Neural cell (in vitro differentiated cells): ENCODE measurements at regions not wholly inside any gene's neighbourhood (a gene's known extent, or its start where the extent isn't known, plus 50 kb on each side); places are given as distances from the start of the nearest gene placed in this dataset.

Experiments
- H2AFZ ChIP-seq: fragments of 200-600, 300-800 bp; sonication (generic), shearing (Covaris generic); 2 replicates; pipeline ENCODE4 v1.6.0; 2014; ENCODE audit warnings: low read depth, mild to moderate bottlenecking, antibody characterized with exemption, low read length, moderate library complexity
- H3F3A ChIP-seq: fragments of 200-600 bp; shearing (Covaris generic); 2 replicates; pipeline ENCODE4 v1.6.1; 2016; ENCODE audit warnings: mild to moderate bottlenecking, moderate library complexity, mixed read lengths, antibody characterized with exemption, low read length; ENCODE audit not compliant: insufficient read depth, poor library complexity, severe bottlenecking
- H3K27ac ChIP-seq: fragments of 200-600, 300-800 bp; sonication (generic), shearing (Covaris generic); 2 replicates; pipeline ENCODE4 v1.5.1; 2014; ENCODE audit warnings: mild to moderate bottlenecking, low read length, moderate library complexity
- H3K27me3 ChIP-seq: fragments of 300-800, 200-600 bp; sonication (generic), shearing (Covaris generic); 2 replicates; pipeline ENCODE4 v1.6.0; 2014; ENCODE audit warnings: mild to moderate bottlenecking, low read depth, low read length, moderate library complexity; ENCODE audit not compliant: insufficient read depth
- H3K36me3 ChIP-seq: fragments of 300-800, 200-600 bp; sonication (generic), shearing (Covaris generic); 2 replicates; pipeline ENCODE4 v1.5.1; 2014; ENCODE audit warnings: mild to moderate bottlenecking, antibody characterized with exemption, low read length, moderate library complexity; ENCODE audit not compliant: insufficient read depth
- H3K4me2 ChIP-seq: fragments of 300-800, 200-600 bp; sonication (generic), shearing (Covaris generic); 2 replicates; pipeline ENCODE4 v1.6.0; 2014; ENCODE audit warnings: mild to moderate bottlenecking, low read length
- H3K4me3 ChIP-seq: fragments of 300-800, 200-600 bp; sonication (generic), shearing (Covaris generic); 2 replicates; pipeline ENCODE4 v1.5.1; 2014; ENCODE audit warnings: mild to moderate bottlenecking, low read length, moderate library complexity
- H3K79me2 ChIP-seq: fragments of 200-600 bp; shearing (Covaris generic); replicated peaks from 2 replicates; pipeline ENCODE4 v1.6.0; 2014; ENCODE audit warnings: mild to moderate bottlenecking, low read length, moderate library complexity; ENCODE audit not compliant: insufficient read depth
- H3K9ac ChIP-seq: fragments of 300-800, 200-600 bp; sonication (generic), shearing (Covaris generic); 2 replicates; pipeline ENCODE4 v1.6.1; 2016; ENCODE audit warnings: mild to moderate bottlenecking, low read length, mixed read lengths
- H3K9me2 ChIP-seq: fragments of 200-600 bp; shearing (Covaris generic); 2 replicates; pipeline ENCODE4 v1.6.1; 2016; ENCODE audit warnings: mild to moderate bottlenecking, low read length, mixed read lengths; ENCODE audit not compliant: insufficient read depth
- H3K9me3 ChIP-seq: fragments of 200-600, 300-800 bp; sonication (generic), shearing (Covaris generic); 2 replicates; pipeline ENCODE4 v1.6.1; 2016; ENCODE audit warnings: mild to moderate bottlenecking, mixed run types, low read length, moderate library complexity, mixed read lengths
- H4K20me1 ChIP-seq: fragments of 200-600 bp; shearing (Covaris generic); 2 replicates; pipeline ENCODE4 v1.6.1; 2016; ENCODE audit warnings: mild to moderate bottlenecking, mixed run types; ENCODE audit not compliant: insufficient read depth
- CTCF ChIP-seq: fragments of 450-650 bp; IDR thresholded peaks from 2 replicates; pipeline ENCODE4 v1.5.1; 2014; ENCODE audit warnings: antibody characterized with exemption, mild to moderate bottlenecking, moderate library complexity; ENCODE audit not compliant: poor library complexity, severe bottlenecking
- EP300 ChIP-seq: fragments of 450-650 bp; conservative IDR thresholded peaks from 2 replicates; pipeline ENCODE4 v1.6.1; 2014; ENCODE audit warnings: antibody characterized with exemption, mild to moderate bottlenecking, moderate library complexity; ENCODE audit not compliant: poor library complexity, severe bottlenecking
- EZH2 ChIP-seq: fragments of 200-600, 300-800 bp; shearing (Covaris generic), sonication (generic); IDR thresholded peaks from 2 replicates; pipeline ENCODE4 v1.6.1; 2014; ENCODE audit warnings: antibody characterized with exemption, low read length, borderline replicate concordance, mild to moderate bottlenecking; ENCODE audit not compliant: insufficient read depth, poor library complexity, severe bottlenecking
- MXI1 ChIP-seq: fragments of 450-650 bp; conservative IDR thresholded peaks from 2 replicates; pipeline ENCODE4 v1.6.1; 2014; ENCODE audit warnings: antibody characterized with exemption, mild to moderate bottlenecking; ENCODE audit not compliant: poor library complexity, severe bottlenecking
- POLR2AphosphoS5 ChIP-seq: IDR thresholded peaks from 2 replicates; pipeline ENCODE4 v1.6.1; 2012
- RAD21 ChIP-seq: fragments of 450-650 bp; conservative IDR thresholded peaks from 2 replicates; pipeline ENCODE4 v1.6.1; 2014; ENCODE audit warnings: antibody characterized with exemption, mild to moderate bottlenecking, moderate library complexity
- REST ChIP-seq: IDR thresholded peaks from 2 replicates; pipeline ENCODE4 v1.6.1; 2012; ENCODE audit warnings: borderline replicate concordance
- SMC3 ChIP-seq: fragments of 450-650 bp; conservative IDR thresholded peaks from 2 replicates; pipeline ENCODE4 v1.6.1; 2014; ENCODE audit warnings: antibody characterized with exemption, mild to moderate bottlenecking, moderate library complexity; ENCODE audit not compliant: poor library complexity
- TAF1 ChIP-seq: IDR thresholded peaks from 2 replicates; pipeline ENCODE4 v1.6.1; 2012; ENCODE audit warnings: low read depth

DNA sequence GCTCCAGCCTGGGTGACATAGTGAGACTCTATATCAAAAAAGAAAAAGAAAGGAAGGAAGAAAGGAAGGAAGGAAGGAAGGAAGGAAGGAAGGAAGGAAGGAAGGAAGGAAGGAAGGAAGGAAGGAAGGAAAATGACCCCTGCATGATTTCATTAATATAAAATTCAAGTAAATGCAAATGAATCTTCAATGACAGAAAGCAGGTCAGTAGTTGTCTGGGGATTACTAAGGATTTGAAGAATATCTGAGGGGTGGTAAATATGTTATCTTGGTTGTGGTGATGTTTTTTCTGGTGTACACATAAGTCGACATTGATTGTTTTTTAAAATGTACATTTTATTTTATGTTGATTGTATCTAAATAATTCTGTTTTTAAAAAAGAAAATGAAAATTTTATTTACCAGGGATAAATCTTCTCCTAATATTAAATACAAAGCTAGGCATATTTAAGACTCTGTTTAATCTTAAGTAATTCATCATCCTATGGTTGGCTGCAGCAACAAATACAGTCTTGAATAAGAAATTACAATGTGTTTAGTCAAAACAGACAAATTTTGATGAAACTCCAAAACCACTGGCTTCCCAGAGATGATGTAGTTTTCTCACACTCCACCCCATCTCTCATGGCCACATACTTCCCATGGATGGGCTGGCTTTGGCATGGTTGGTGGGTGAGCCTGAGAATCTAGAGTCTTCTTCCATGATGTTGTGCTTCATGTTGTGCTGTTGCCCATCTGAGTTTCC is 314.7 kb upstream of the REG3G start:
- Histone ChIP-seq H3K9me3 (no peaks in the 10 kb centered on the region), H3K27me3 (no peaks in the 10 kb centered on the region), H3K36me3 (no peaks in the 10 kb centered on the region), H3K79me2 (no peaks in the 10 kb centered on the region), H3K4me2 (no peak overlapping the region), H2AFZ (no peak overlapping the region), H3K9me2 (no peaks in the 10 kb centered on the region), H4K20me1 (no peaks in the 10 kb centered on the region), H3K27ac (no peak overlapping the region), H3F3A (no peaks in the 10 kb centered on the region), H3K9ac (no peak overlapping the region), H3K4me3 (no peak overlapping the region)
- TF ChIP-seq EP300 (no peak), MXI1 (no peak), REST (no peak), TAF1 (no peak), EZH2 (no peak), RAD21 (no peak), POLR2AphosphoS5 (no peak), SMC3 (no peak), CTCF (no peak)

- Histone ChIP-seq H3K9me3 (no peaks in the 10 kb centered on the region), H3F3A (no peaks in the 10 kb centered on the region), H4K20me1 (no peaks in the 10 kb centered on the region), H3K27ac (no peak overlapping the region), H3K27me3 (no peaks in the 10 kb centered on the region), H3K4me2 (no peak overlapping the region), H3K79me2 (no peaks in the 10 kb centered on the region), H3K4me3 (no peak overlapping the region), H3K36me3 (no peaks in the 10 kb centered on the region), H2AFZ (no peak overlapping the region), H3K9me2 (no peaks in the 10 kb centered on the region), H3K9ac (no peak overlapping the region)
- TF ChIP-seq RAD21 (no peak), REST (no peak), EP300 (no peak), TAF1 (no peak), EZH2 (no peak), POLR2AphosphoS5 (no peak), MXI1 (no peak)
These were observed 310.2 kb upstream of the REG3G start for GRCh38 chr2:78715293-78715692.
